Hepatocyte (in vitro differentiated cells): ENCODE measurements at regions not wholly inside any gene's neighbourhood (a gene's known extent, or its start where the extent isn't known, plus 50 kb on each side); places are given as distances from the start of the nearest gene placed in this dataset.

Experiments
- DNase-seq: peaks from one replicate; pipeline ENCODE4 v3.0.0-alpha.2; 2016; ENCODE audit warnings: low spot score
- H2AFZ ChIP-seq: fragments of 200-600 bp; sonication (generic); 2 replicates; pipeline ENCODE4 v1.6.0; 2016; ENCODE audit warnings: antibody characterized with exemption, mild to moderate bottlenecking
- H3K27ac ChIP-seq: fragments of 200-600 bp; sonication (generic); 2 replicates; pipeline ENCODE4 v1.5.1; 2016; ENCODE audit warnings: mild to moderate bottlenecking
- H3K27me3 ChIP-seq: fragments of 200-600 bp; sonication (generic); 2 replicates; pipeline ENCODE4 v1.6.1; 2016
- H3K36me3 ChIP-seq: fragments of 200-600 bp; sonication (generic); replicated peaks from 2 replicates; pipeline ENCODE4 v1.5.1; 2016; ENCODE audit warnings: low read depth; ENCODE audit not compliant: insufficient read depth
- H3K4me1 ChIP-seq: fragments of 200-600 bp; sonication (generic); 2 replicates; pipeline ENCODE4 v1.5.1; 2016; ENCODE audit warnings: mild to moderate bottlenecking, moderate library complexity; ENCODE audit not compliant: insufficient read depth
- H3K4me2 ChIP-seq: fragments of 200-600 bp; sonication (generic); 2 replicates; pipeline ENCODE4 v1.6.0; 2016
- H3K4me3 ChIP-seq: fragments of 200-600 bp; sonication (generic); 2 replicates; pipeline ENCODE4 v1.5.1; 2016; ENCODE audit warnings: mild to moderate bottlenecking
- H3K79me2 ChIP-seq: fragments of 200-600 bp; sonication (generic); 2 replicates; pipeline ENCODE4 v1.6.0; 2017; ENCODE audit warnings: mild to moderate bottlenecking
- H3K9me2 ChIP-seq: fragments of 200-600 bp; sonication (generic); replicated peaks from 2 replicates; pipeline ENCODE4 v1.6.0; 2017; ENCODE audit warnings: mild to moderate bottlenecking; ENCODE audit not compliant: insufficient read depth
- H3K9me3 ChIP-seq: fragments of 200-600 bp; sonication (generic); 2 replicates; pipeline ENCODE4 v1.5.1; 2016; ENCODE audit warnings: low read depth, mild to moderate bottlenecking
- H4K20me1 ChIP-seq: fragments of 200-600 bp; sonication (generic); 2 replicates; pipeline ENCODE4 v1.6.0; 2016; ENCODE audit warnings: mild to moderate bottlenecking; ENCODE audit not compliant: insufficient read depth, poor library complexity, severe bottlenecking
- CTCF ChIP-seq: fragments of 200-600 bp; sonication (generic); IDR thresholded peaks from 2 replicates; pipeline ENCODE4 v1.5.1; 2016; ENCODE audit warnings: antibody characterized with exemption, mild to moderate bottlenecking; ENCODE audit not compliant: poor library complexity
- EZH2 ChIP-seq: fragments of 200-600 bp; sonication (generic); IDR thresholded peaks from 2 replicates; pipeline ENCODE4 v1.6.1; 2016; ENCODE audit warnings: antibody characterized with exemption, mild to moderate bottlenecking, borderline replicate concordance
- EZH2phosphoT487 ChIP-seq: fragments of 200-600 bp; sonication (generic); IDR thresholded peaks from one replicate; pipeline ENCODE4 v1.6.1; 2018; ENCODE audit warnings: antibody characterized with exemption, mild to moderate bottlenecking, low read depth, moderate library complexity; ENCODE audit not compliant: unreplicated experiment, severe bottlenecking
- WGBS: methylation state at CpG from one replicate; pipeline ENCODE4 v1.1.6; 2016; ENCODE audit warnings: low lambda C conversion rate; ENCODE audit errors: missing lambda C conversion rate; 5-methylcytosine and 5-hydroxymethylcytosine counted together

- H3K4me3 ChIP-seq = no peak overlapping the region
- TF ChIP-seq EZH2 (no peak), EZH2phosphoT487 (no peak), CTCF (no peak)
- H3K4me1 ChIP-seq = no peaks in the 10 kb centered on the region
- no peaks in the 10 kb centered on the region for H4K20me1 ChIP-seq
- H3K27me3 ChIP-seq = no peaks in the 10 kb centered on the region
- no peak overlapping the region for H2AFZ ChIP-seq
- H3K27ac ChIP-seq = no peak overlapping the region
- no peaks in the 10 kb centered on the region for H3K9me3 ChIP-seq
- DNase-seq = no peak
- H3K36me3 ChIP-seq = no peaks in the 10 kb centered on the region
- 35% methylated on average over 2 of the region's 2 CpGs for WGBS
- H3K4me2 ChIP-seq = no peak overlapping the region
- H3K9me2 ChIP-seq = no peaks in the 10 kb centered on the region
- H3K79me2 ChIP-seq = no peaks in the 10 kb centered on the region
Observed at GRCh38 chr2:58568901-58569300, 327.8 kb upstream of the FANCL start.

- H3K4me3 ChIP-seq = no peak overlapping the region
- no peak overlapping the region for H3K4me2 ChIP-seq
- no peak overlapping the region for H3K27ac ChIP-seq
- no peaks in the 10 kb centered on the region for H3K79me2 ChIP-seq
- H4K20me1 ChIP-seq = no peaks in the 10 kb centered on the region
- no peaks in the 10 kb centered on the region for H3K36me3 ChIP-seq
- H2AFZ ChIP-seq = no peak overlapping the region
- DNase-seq = no peak
- H3K9me3 ChIP-seq = no peaks in the 10 kb centered on the region
- H3K27me3 ChIP-seq = no peaks in the 10 kb centered on the region
- TF ChIP-seq EZH2 (no peak), CTCF (no peak), EZH2phosphoT487 (no peak)
- no peaks in the 10 kb centered on the region for H3K9me2 ChIP-seq
- no peaks in the 10 kb centered on the region for H3K4me1 ChIP-seq
- 47% methylated on average over 2 of the region's 2 CpGs for whole genome bisulfite sequencing
Observed at GRCh38 chr2:58562276-58562675, 321.2 kb upstream of the FANCL start.

GRCh38 chr2:58560531-58560930 is 319.4 kb upstream of the FANCL start:
- Histone ChIP-seq H2AFZ (no peak overlapping the region), H3K4me1 (no peaks in the 10 kb centered on the region), H3K36me3 (no peaks in the 10 kb centered on the region), H3K9me2 (no peaks in the 10 kb centered on the region), H4K20me1 (no peaks in the 10 kb centered on the region), H3K27me3 (no peaks in the 10 kb centered on the region), H3K4me3 (no peak overlapping the region), H3K4me2 (no peak overlapping the region), H3K27ac (no peak overlapping the region), H3K9me3 (no peaks in the 10 kb centered on the region), H3K79me2 (no peaks in the 10 kb centered on the region)
- TF ChIP-seq EZH2 = no peak
- no peak for TF ChIP-seq EZH2phosphoT487
- no peak for TF ChIP-seq CTCF
- WGBS = 87% methylated on average over 3 of the region's 3 CpGs
- no peak for DNase-seq

GRCh38 chr2:58558881-58559280 is 317.8 kb upstream of the FANCL start:
- H3K9me2 ChIP-seq = no peaks in the 10 kb centered on the region
- H3K9me3 ChIP-seq = no peaks in the 10 kb centered on the region
- no peaks in the 10 kb centered on the region for H3K27me3 ChIP-seq
- 62% methylated on average over 4 of the region's 4 CpGs for WGBS
- H2AFZ ChIP-seq = no peak overlapping the region
- H3K79me2 ChIP-seq = no peaks in the 10 kb centered on the region
- H3K27ac ChIP-seq = no peak overlapping the region
- no peaks in the 10 kb centered on the region for H4K20me1 ChIP-seq
- H3K4me1 ChIP-seq = no peaks in the 10 kb centered on the region
- H3K4me3 ChIP-seq = no peak overlapping the region
- TF ChIP-seq EZH2 = no peak
- no peak for TF ChIP-seq CTCF
- no peak for TF ChIP-seq EZH2phosphoT487
- no peak for DNase-seq
- H3K4me2 ChIP-seq = no peak overlapping the region
- no peaks in the 10 kb centered on the region for H3K36me3 ChIP-seq
